ENCODE measurements at regions not wholly inside any gene's neighbourhood (a gene's known extent, or its start where the extent isn't known, plus 50 kb on each side); places are given as distances from the start of the nearest gene placed in this dataset.

GRCh38 chr20:10951904-10952303 lies 278.1 kb upstream of the JAG1 start:
- H3K9me3 ChIP-seq = no peaks in the 10 kb centered on the region
- H3K27me3 ChIP-seq = no peaks in the 10 kb centered on the region
- H3K36me3 ChIP-seq = no peaks in the 10 kb centered on the region
- no peak for DNase-seq
- no peaks in the 10 kb centered on the region for H3K4me1 ChIP-seq
- TF ChIP-seq CTCF (IDR thresholded peaks at IDR 0.05) (no peak), POLR2A (IDR thresholded peaks at IDR 0.05) (no peak)
- intact Hi-C loops (cut with DNase I; ENCODE audit: low total_unique reads) = no loop called here
- no peak overlapping the region for H3K27ac ChIP-seq
- no peak overlapping the region for H3K4me3 ChIP-seq

- Histone ChIP-seq H3K27ac (no peak overlapping the region), H3K4me1 (no peaks in the 10 kb centered on the region), H3K36me3 (no peaks in the 10 kb centered on the region), H3K27me3 (no peaks in the 10 kb centered on the region), H3K9me3 (no peaks in the 10 kb centered on the region), H3K4me3 (no peak overlapping the region)
- TF ChIP-seq CTCF (IDR thresholded peaks at IDR 0.05) (no peak), POLR2A (IDR thresholded peaks at IDR 0.05) (no peak)
- intact Hi-C loops (cut with DNase I; ENCODE audit: low total_unique reads) = no loop called here
- DNase-seq = no peak
Measured at GRCh38 chr20:10953437-10953836, 279.6 kb upstream of the JAG1 start.

GRCh38 chr20:10954137-10954840 lies 280.5 kb upstream of the JAG1 start:
- Histone ChIP-seq H3K9me3 (no peaks in the 10 kb centered on the region), H3K36me3 (no peaks in the 10 kb centered on the region), H3K27ac (no peak overlapping the region), H3K4me3 (no peak overlapping the region), H3K27me3 (no peaks in the 10 kb centered on the region), H3K4me1 (no peaks in the 10 kb centered on the region)
- TF ChIP-seq CTCF (IDR thresholded peaks at IDR 0.05) = no peak
- TF ChIP-seq POLR2A (IDR thresholded peaks at IDR 0.05) = no peak
- intact Hi-C loops (cut with DNase I; ENCODE audit: low total_unique reads) = no loop called here
- no peak for DNase-seq

- H3K4me1 ChIP-seq = no peaks in the 10 kb centered on the region
- TF ChIP-seq POLR2A (IDR thresholded peaks at IDR 0.05) = no peak
- TF ChIP-seq CTCF (IDR thresholded peaks at IDR 0.05) = no peak
- intact Hi-C loops (cut with DNase I; ENCODE audit: low total_unique reads) = no loop called here
Measured at GRCh38 chr20:10954908-10955580, 281.2 kb upstream of the JAG1 start.

GRCh38 chr20:10958279-10958678 lies 284.5 kb upstream of the JAG1 start:
- Histone ChIP-seq H3K27ac (no peak overlapping the region), H3K4me3 (no peak overlapping the region), H3K9me3 (no peaks in the 10 kb centered on the region), H3K36me3 (no peaks in the 10 kb centered on the region), H3K4me1 (no peaks in the 10 kb centered on the region), H3K27me3 (no peaks in the 10 kb centered on the region)
- intact Hi-C loops (cut with DNase I; ENCODE audit: low total_unique reads) = no loop called here
- TF ChIP-seq CTCF (IDR thresholded peaks at IDR 0.05) (no peak), POLR2A (IDR thresholded peaks at IDR 0.05) (no peak)
- DNase-seq = no peak

More at GRCh38 chr20:10954908-10955580, 281.2 kb upstream of the JAG1 start:
- DNase-seq = no peak
- Histone ChIP-seq H3K27me3 (no peaks in the 10 kb centered on the region), H3K9me3 (no peaks in the 10 kb centered on the region), H3K36me3 (no peaks in the 10 kb centered on the region), H3K4me3 (no peak overlapping the region), H3K27ac (no peak overlapping the region)

Data from uterus (tissue), 3 donors.